Heart right ventricle (tissue), 16 donors: ENCODE measurements at regions not wholly inside any gene's neighbourhood (a gene's known extent, or its start where the extent isn't known, plus 50 kb on each side); places are given as distances from the start of the nearest gene placed in this dataset.

Experiments
- ATAC-seq, 8 donors: fragments of 200-7000 bp; cut with Tn5 transposase; one replicate each; pipeline ENCODE4 v1.9.1; 2020; ENCODE audit warnings: mild to moderate bottlenecking in 8 of 8, moderate library complexity in 8 of 8, moderate number of reproducible peaks in 1 of 8
- DNase-seq, 2 donors: peaks; one replicate each; pipeline ENCODE4 v3.0.0-alpha.2; 2020
- H3K27ac ChIP-seq, 10 donors: fragments of 200-600 bp; sonication (generic) in 2 of 10; one replicate each; pipeline versions ENCODE4 v1.5.0 to v1.8.0; 2020 to 2022; ENCODE audit warnings: mild to moderate bottlenecking in 3 of 10
- H3K27me3 ChIP-seq, 7 donors: fragments of 200-600 bp; one replicate each; pipeline ENCODE4 v1.8.0; 2021 to 2022; ENCODE audit warnings: mild to moderate bottlenecking in 2 of 7
- H3K36me3 ChIP-seq, 9 donors: fragments of 200-600 bp; sonication (generic) in 1 of 9; one replicate each; pipeline versions ENCODE4 v1.5.0 to v1.8.0; 2020 to 2022; ENCODE audit warnings: mild to moderate bottlenecking in 2 of 9
- H3K4me1 ChIP-seq, 9 donors: fragments of 200-600 bp; sonication (generic) in 1 of 9; one replicate each; pipeline versions ENCODE4 v1.5.0 to v1.8.0; 2020 to 2022; ENCODE audit warnings: mild to moderate bottlenecking in 4 of 9
- H3K4me3 ChIP-seq, 10 donors: fragments of 200-600 bp; sonication (generic) in 2 of 10; one replicate each; pipeline versions ENCODE4 v1.5.0 to v1.8.0; 2020 to 2022; ENCODE audit warnings: mild to moderate bottlenecking in 7 of 10, moderate library complexity in 2 of 10
- H3K9me3 ChIP-seq, 11 donors: fragments of 200-600 bp in 10 of 11; sonication (generic) in 2 of 11; one replicate each; pipeline versions ENCODE4 v1.5.0 to v1.8.0; 2013 to 2022; ENCODE audit warnings: mild to moderate bottlenecking in 2 of 11, control low read depth in 1 of 11, moderate library complexity in 1 of 11
- CTCF ChIP-seq, 9 donors: fragments of 200-600 bp; sonication (generic) in 2 of 9; IDR thresholded peaks; one replicate each; pipeline versions ENCODE4 v1.5.0 to v1.8.0; 2021 to 2022; ENCODE audit warnings: antibody characterized with exemption in 9 of 9, mild to moderate bottlenecking in 5 of 9, moderate library complexity in 1 of 9
- WGBS, 2 donors: extraction: QIAGEN DNeasy Blood & Tissue Kit; methylation state at CpG; one replicate each; pipeline ENCODE4 v1.1.7; 2013; ENCODE audit warnings: inconsistent platforms in 1 of 2; 5-methylcytosine and 5-hydroxymethylcytosine counted together
- intact Hi-C, 10 donors: fragments of 100-400 bp; cut with DNase I; formaldehyde crosslinking; loops; one replicate each; pipeline versions ENCODE4 v1.11.1 to v1.14.2; 2022
- donor health status: Arrhythmogenic right ventricular cardiomyopathy.
- donor health status: ischemic (EF 13 %, LVEDD 7.1; RV severe dilation, severe dysfunction).
- donor health status: healthy with polysubstance abuse.
- donor health status: DM: no; HTN: yes; CAD: no.
- donor health status: DM: no; HTN: no; CAD: no.
- donor health status: ischemic (EF 25% LVEDD 6.9; RV normal size, moderate dysfunction).
- donor health status: ischemic (EF 25% LVEDD 5.7; RV mildly dilated, moderate dysfunction).
- donor health status: healthy.
- donor health status: DM: yes; HTN: yes; CAD: no.
- donor health status: Ischemic cardiomyopathy.
- donor health status: ischemic (EF 35%, LVEDD 5.7; RV mildly dilated, moderate dysfunction).
- donor health status: nonischemic (EF 11% LVEDD 7.7; RV severe dilation, severe dysfunction).
- donor health status: DM: yes; HTN: yes; CAD: no.
- donor health status: PGD.
- donor health status: ischemic (EF 29% LVEDD 5.4; RV normal size, mild dysfunction).
- donor health status: nonischemic (EF 23%, LVEDD 6.1; RV moderate dilation, normal function).

GRCh38 chr5:144800169-144800568 lies 629.5 kb downstream of the KCTD16 start:
- no peak for ATAC-seq
- intact Hi-C loops = no loop called here

GRCh38 chr5:144798595-144798994 lies 627.9 kb downstream of the KCTD16 start:
- H3K9me3 ChIP-seq = peaks cover 0 to 1% (median 0%) of the 10 kb centered on the region in 11 donors
- H3K27ac ChIP-seq = no peak overlapping the region
- WGBS, 2 donors = 69 to 81% methylated on average over 1 of the region's 1 CpG
- no peak for TF ChIP-seq CTCF (IDR thresholded peaks at IDR 0.05)
- no peaks in the 10 kb centered on the region for H3K27me3 ChIP-seq
- intact Hi-C loops = no loop called here
- H3K4me1 ChIP-seq = no peaks in the 10 kb centered on the region
- H3K36me3 ChIP-seq = no peaks in the 10 kb centered on the region
- no peak overlapping the region for H3K4me3 ChIP-seq
- ATAC-seq (no peak), DNase-seq (no peak)

More at GRCh38 chr5:144800169-144800568, 629.5 kb downstream of the KCTD16 start:
- Histone ChIP-seq H3K27ac (no peak overlapping the region), H3K4me3 (no peak overlapping the region), H3K4me1 (no peaks in the 10 kb centered on the region), H3K36me3 (no peaks in the 10 kb centered on the region), H3K27me3 (no peaks in the 10 kb centered on the region), H3K9me3 (peaks cover 0 to 1% (median 0%) of the 10 kb centered on the region in 11 donors)
- no peak for DNase-seq
- TF ChIP-seq CTCF (IDR thresholded peaks at IDR 0.05) = no peak

GRCh38 chr5:144794922-144795321 lies 624.2 kb downstream of the KCTD16 start:
- WGBS, 2 donors = 67 to 79% methylated on average over 1 of the region's 1 CpG
- ATAC-seq (no peak), DNase-seq (no peak)
- intact Hi-C loops = no loop called here
- Histone ChIP-seq H3K27ac (no peak overlapping the region), H3K4me3 (no peak overlapping the region), H3K27me3 (no peaks in the 10 kb centered on the region), H3K4me1 (no peaks in the 10 kb centered on the region), H3K9me3 (peaks cover 0 to 24% (median 6%) of the 10 kb centered on the region in 11 donors), H3K36me3 (no peaks in the 10 kb centered on the region)
- TF ChIP-seq CTCF (IDR thresholded peaks at IDR 0.05) = no peak

DNA sequence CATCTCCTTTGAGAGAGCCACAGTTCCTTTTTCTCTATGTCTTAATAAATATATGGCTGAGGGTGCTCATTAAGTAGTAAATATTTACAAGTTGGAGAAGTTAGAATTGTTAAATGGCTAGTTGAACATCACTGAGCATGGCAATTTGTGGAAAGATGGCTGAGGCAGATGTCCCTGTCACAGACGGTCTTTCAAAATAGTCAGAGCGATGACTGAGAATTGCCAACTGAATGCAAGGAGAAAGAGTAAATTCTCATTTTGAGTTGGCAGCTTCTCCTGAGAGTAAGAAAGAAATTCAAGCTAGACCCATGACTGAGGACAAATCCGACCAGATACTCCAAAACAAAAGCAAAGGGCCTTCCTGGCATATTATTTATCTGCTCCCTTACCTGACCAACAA lies 617.9 kb downstream of the KCTD16 start:
- 77% methylated on average over 3 of the region's 3 CpGs for WGBS, 2 donors
- no peak for ATAC-seq
- TF ChIP-seq CTCF (IDR thresholded peaks at IDR 0.05) = no peak
- H3K4me1 ChIP-seq = no peaks in the 10 kb centered on the region
- no peaks in the 10 kb centered on the region for H3K27me3 ChIP-seq
- no peak for DNase-seq
- no peak overlapping the region for H3K4me3 ChIP-seq
- no peak overlapping the region for H3K27ac ChIP-seq
- intact Hi-C loops = no loop called here
- H3K9me3 ChIP-seq = peaks cover 0 to 23% (median 6%) of the 10 kb centered on the region in 11 donors
- no peaks in the 10 kb centered on the region for H3K36me3 ChIP-seq
